ENCODE measurements at regions not wholly inside any gene's neighbourhood (a gene's known extent, or its start where the extent isn't known, plus 50 kb on each side); places are given as distances from the start of the nearest gene placed in this dataset.
"Not testable (repeated sequence)": the region's sequence is repeated elsewhere in the genome, so short reads cannot be mapped to it uniquely, and the experiment has no call there.

DNA sequence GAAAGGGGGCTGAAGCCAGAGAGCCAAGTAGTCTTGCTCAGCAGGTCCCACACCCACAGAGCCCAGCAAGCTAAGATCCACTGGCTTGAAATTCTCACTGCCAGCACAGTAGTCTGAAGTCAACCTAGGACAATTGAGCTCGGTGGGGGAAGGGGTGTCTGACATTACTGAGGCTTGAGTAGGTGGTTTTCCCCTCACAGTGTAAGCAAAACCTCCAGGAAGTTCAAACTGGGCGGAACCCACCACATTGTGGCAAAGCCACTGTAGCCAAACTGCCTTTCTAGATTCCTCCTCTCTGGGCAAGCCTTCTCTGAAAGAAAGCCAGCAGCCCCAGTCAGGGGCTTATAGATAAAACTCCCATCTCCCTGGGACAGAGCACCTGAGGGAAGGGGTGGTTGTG, 630.9 kb upstream of the ITGA1 start:
- TF ChIP-seq POLR2A (IDR thresholded peaks at IDR 0.05) = not testable (repeated sequence)
- TF ChIP-seq, protein P1, sequence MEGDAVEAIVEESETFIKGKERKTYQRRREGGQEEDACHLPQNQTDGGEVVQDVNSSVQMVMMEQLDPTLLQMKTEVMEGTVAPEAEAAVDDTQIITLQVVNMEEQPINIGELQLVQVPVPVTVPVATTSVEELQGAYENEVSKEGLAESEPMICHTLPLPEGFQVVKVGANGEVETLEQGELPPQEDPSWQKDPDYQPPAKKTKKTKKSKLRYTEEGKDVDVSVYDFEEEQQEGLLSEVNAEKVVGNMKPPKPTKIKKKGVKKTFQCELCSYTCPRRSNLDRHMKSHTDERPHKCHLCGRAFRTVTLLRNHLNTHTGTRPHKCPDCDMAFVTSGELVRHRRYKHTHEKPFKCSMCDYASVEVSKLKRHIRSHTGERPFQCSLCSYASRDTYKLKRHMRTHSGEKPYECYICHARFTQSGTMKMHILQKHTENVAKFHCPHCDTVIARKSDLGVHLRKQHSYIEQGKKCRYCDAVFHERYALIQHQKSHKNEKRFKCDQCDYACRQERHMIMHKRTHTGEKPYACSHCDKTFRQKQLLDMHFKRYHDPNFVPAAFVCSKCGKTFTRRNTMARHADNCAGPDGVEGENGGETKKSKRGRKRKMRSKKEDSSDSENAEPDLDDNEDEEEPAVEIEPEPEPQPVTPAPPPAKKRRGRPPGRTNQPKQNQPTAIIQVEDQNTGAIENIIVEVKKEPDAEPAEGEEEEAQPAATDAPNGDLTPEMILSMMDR (IDR thresholded peaks at IDR 0.05) = not testable (repeated sequence)

All from thyroid gland (tissue), 4 donors.